ENCODE measurements at regions not wholly inside any gene's neighbourhood (a gene's known extent, or its start where the extent isn't known, plus 50 kb on each side); places are given as distances from the start of the nearest gene placed in this dataset.

- no peak for TF ChIP-seq POU2F2 (IDR thresholded peaks at IDR 0.05; ENCODE audit: low read depth, low read length)
- TF ChIP-seq PAX5 (IDR thresholded peaks at IDR 0.05; ENCODE audit: insufficient read depth, low read length, severe bottlenecking) = no peak
- TF ChIP-seq POLR2A (IDR thresholded peaks at IDR 0.05; ENCODE audit: low read depth, low read length) = no peak
- TF ChIP-seq TAF1 (IDR thresholded peaks at IDR 0.05; ENCODE audit: low read depth, low read length) = no peak
- TF ChIP-seq SPI1 (IDR thresholded peaks at IDR 0.05; ENCODE audit: low read depth, low read length) = no peak
- TF ChIP-seq POLR2AphosphoS5 (IDR thresholded peaks at IDR 0.05; ENCODE audit: low read depth, low read length) = no peak
- FAIRE-seq (no peak), DNase-seq (ENCODE audit: insufficient read length, low spot score) (no peak)
Measured at GRCh38 chr22:47318041-47318737, 555.7 kb downstream of the TBC1D22A start.

- FAIRE-seq (no peak), DNase-seq (ENCODE audit: insufficient read length, low spot score) (no peak)
- TF ChIP-seq TAF1 (IDR thresholded peaks at IDR 0.05; ENCODE audit: low read depth, low read length) = no peak
- no peak for TF ChIP-seq POLR2AphosphoS5 (IDR thresholded peaks at IDR 0.05; ENCODE audit: low read depth, low read length)
- no peak for TF ChIP-seq SPI1 (IDR thresholded peaks at IDR 0.05; ENCODE audit: low read depth, low read length)
- no peak for TF ChIP-seq POLR2A (IDR thresholded peaks at IDR 0.05; ENCODE audit: low read depth, low read length)
- TF ChIP-seq POU2F2 (IDR thresholded peaks at IDR 0.05; ENCODE audit: low read depth, low read length) = no peak
- TF ChIP-seq PAX5 (IDR thresholded peaks at IDR 0.05; ENCODE audit: insufficient read depth, low read length, severe bottlenecking) = no peak
Measured at GRCh38 chr22:47315862-47316419, 553.5 kb downstream of the TBC1D22A start.

- FAIRE-seq (no peak), DNase-seq (ENCODE audit: insufficient read length, low spot score) (no peak)
- TF ChIP-seq PAX5 (IDR thresholded peaks at IDR 0.05; ENCODE audit: insufficient read depth, low read length, severe bottlenecking) (no peak), POLR2AphosphoS5 (IDR thresholded peaks at IDR 0.05; ENCODE audit: low read depth, low read length) (no peak), POLR2A (IDR thresholded peaks at IDR 0.05; ENCODE audit: low read depth, low read length) (no peak), SPI1 (IDR thresholded peaks at IDR 0.05; ENCODE audit: low read depth, low read length) (no peak), POU2F2 (IDR thresholded peaks at IDR 0.05; ENCODE audit: low read depth, low read length) (no peak), TAF1 (IDR thresholded peaks at IDR 0.05; ENCODE audit: low read depth, low read length) (no peak)
Measured at GRCh38 chr22:47310601-47311000, 548.2 kb downstream of the TBC1D22A start.

GRCh38 chr22:47309946-47310345 is 547.5 kb downstream of the TBC1D22A start:
- no peak for TF ChIP-seq TAF1 (IDR thresholded peaks at IDR 0.05; ENCODE audit: low read depth, low read length)
- TF ChIP-seq POLR2A (IDR thresholded peaks at IDR 0.05; ENCODE audit: low read depth, low read length) = no peak
- TF ChIP-seq POLR2AphosphoS5 (IDR thresholded peaks at IDR 0.05; ENCODE audit: low read depth, low read length) = no peak
- DNase-seq (ENCODE audit: insufficient read length, low spot score) (no peak), FAIRE-seq (no peak)

- DNase-seq (ENCODE audit: insufficient read length, low spot score) = no peak
- FAIRE-seq = no peak
- TF ChIP-seq PAX5 (IDR thresholded peaks at IDR 0.05; ENCODE audit: insufficient read depth, low read length, severe bottlenecking) (no peak), TAF1 (IDR thresholded peaks at IDR 0.05; ENCODE audit: low read depth, low read length) (no peak), SPI1 (IDR thresholded peaks at IDR 0.05; ENCODE audit: low read depth, low read length) (no peak), POLR2A (IDR thresholded peaks at IDR 0.05; ENCODE audit: low read depth, low read length) (no peak), POLR2AphosphoS5 (IDR thresholded peaks at IDR 0.05; ENCODE audit: low read depth, low read length) (no peak), POU2F2 (IDR thresholded peaks at IDR 0.05; ENCODE audit: low read depth, low read length) (no peak)
Measured at GRCh38 chr22:47309476-47309875, 547.0 kb downstream of the TBC1D22A start.

- FAIRE-seq = no peak
- TF ChIP-seq TAF1 (IDR thresholded peaks at IDR 0.05; ENCODE audit: low read depth, low read length) = no peak
- no peak for TF ChIP-seq POU2F2 (IDR thresholded peaks at IDR 0.05; ENCODE audit: low read depth, low read length)
- TF ChIP-seq POLR2AphosphoS5 (IDR thresholded peaks at IDR 0.05; ENCODE audit: low read depth, low read length) = no peak
- no peak for TF ChIP-seq POLR2A (IDR thresholded peaks at IDR 0.05; ENCODE audit: low read depth, low read length)
- TF ChIP-seq PAX5 (IDR thresholded peaks at IDR 0.05; ENCODE audit: insufficient read depth, low read length, severe bottlenecking) = no peak
- no peak for TF ChIP-seq SPI1 (IDR thresholded peaks at IDR 0.05; ENCODE audit: low read depth, low read length)
- no peak for DNase-seq (ENCODE audit: insufficient read length, low spot score)
Measured at GRCh38 chr22:47308886-47309285, 546.4 kb downstream of the TBC1D22A start.

GRCh38 chr22:47307822-47308221 is 545.4 kb downstream of the TBC1D22A start:
- no peak for TF ChIP-seq PAX5 (IDR thresholded peaks at IDR 0.05; ENCODE audit: insufficient read depth, low read length, severe bottlenecking)
- TF ChIP-seq POU2F2 (IDR thresholded peaks at IDR 0.05; ENCODE audit: low read depth, low read length) = no peak
- no peak for TF ChIP-seq POLR2AphosphoS5 (IDR thresholded peaks at IDR 0.05; ENCODE audit: low read depth, low read length)
- no peak for TF ChIP-seq SPI1 (IDR thresholded peaks at IDR 0.05; ENCODE audit: low read depth, low read length)
- TF ChIP-seq TAF1 (IDR thresholded peaks at IDR 0.05; ENCODE audit: low read depth, low read length) = no peak
- no peak for TF ChIP-seq POLR2A (IDR thresholded peaks at IDR 0.05; ENCODE audit: low read depth, low read length)
- FAIRE-seq (no peak), DNase-seq (ENCODE audit: insufficient read length, low spot score) (no peak)

- FAIRE-seq (no peak), DNase-seq (ENCODE audit: insufficient read length, low spot score) (no peak)
- no peak for TF ChIP-seq POLR2AphosphoS5 (IDR thresholded peaks at IDR 0.05; ENCODE audit: low read depth, low read length)
- no peak for TF ChIP-seq SPI1 (IDR thresholded peaks at IDR 0.05; ENCODE audit: low read depth, low read length)
- TF ChIP-seq PAX5 (IDR thresholded peaks at IDR 0.05; ENCODE audit: insufficient read depth, low read length, severe bottlenecking) = no peak
- no peak for TF ChIP-seq TAF1 (IDR thresholded peaks at IDR 0.05; ENCODE audit: low read depth, low read length)
- no peak for TF ChIP-seq POLR2A (IDR thresholded peaks at IDR 0.05; ENCODE audit: low read depth, low read length)
- no peak for TF ChIP-seq POU2F2 (IDR thresholded peaks at IDR 0.05; ENCODE audit: low read depth, low read length)
Measured at GRCh38 chr22:47307326-47307725, 544.9 kb downstream of the TBC1D22A start.

- TF ChIP-seq POLR2A (IDR thresholded peaks at IDR 0.05; ENCODE audit: low read depth, low read length) = no peak
- FAIRE-seq (no peak), DNase-seq (ENCODE audit: insufficient read length, low spot score) (no peak)
Measured at GRCh38 chr22:47304854-47305253, 542.4 kb downstream of the TBC1D22A start.

All from GM12891 (cell line).